Kidney epithelial cell (primary cell): ENCODE measurements at regions not wholly inside any gene's neighbourhood (a gene's known extent, or its start where the extent isn't known, plus 50 kb on each side); places are given as distances from the start of the nearest gene placed in this dataset.

ENCODE experiments used
- DNase-seq: peaks from one replicate; pipeline ENCODE4 v3.0.0-alpha.2; 2010; ENCODE audit warnings: low read depth
- H3K27me3 ChIP-seq: 2 replicates; pipeline ENCODE4 v1.6.0; 2011; ENCODE audit warnings: low read length; ENCODE audit not compliant: control insufficient read depth, insufficient read depth
- H3K36me3 ChIP-seq: 2 replicates; pipeline ENCODE4 v1.5.1; 2011; ENCODE audit warnings: low read length; ENCODE audit not compliant: control insufficient read depth, insufficient read depth
- H3K4me3 ChIP-seq: 2 replicates; pipeline ENCODE4 v1.5.1; 2011; ENCODE audit warnings: low read depth, mild to moderate bottlenecking, control low read depth, low read length
- TF ChIP-seq, protein P1 (sequence below): IDR thresholded peaks from 2 replicates; pipeline ENCODE4 v1.5.1; 2011; ENCODE audit warnings: mild to moderate bottlenecking, moderate library complexity, low read length, control low read depth, inconsistent platforms; ENCODE audit not compliant: insufficient read depth, poor library complexity, severe bottlenecking

DNA sequence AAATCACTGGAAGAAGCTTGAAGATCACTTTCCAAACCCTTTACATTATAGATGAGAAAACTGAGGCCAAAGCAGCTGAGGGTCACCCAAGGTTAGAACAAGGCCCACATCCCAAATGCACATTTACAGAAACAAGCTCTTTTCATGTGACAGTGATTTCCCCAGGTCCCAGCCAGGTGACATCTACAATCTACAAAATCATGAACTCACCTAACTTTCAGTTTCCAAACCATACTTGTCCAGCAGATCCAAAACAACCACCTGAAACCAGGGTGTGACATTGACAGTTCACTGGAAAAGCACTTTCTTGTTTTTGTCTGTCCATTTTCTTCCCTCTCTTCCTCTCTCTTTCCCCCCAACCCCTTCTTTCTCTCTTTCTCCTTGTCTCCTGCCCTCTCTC, 132.2 kb upstream of the PRICKLE2 start:
- no peaks in the 10 kb centered on the region for H3K27me3 ChIP-seq
- no peak for DNase-seq
- no peak overlapping the region for H3K4me3 ChIP-seq
- TF ChIP-seq, protein P1, sequence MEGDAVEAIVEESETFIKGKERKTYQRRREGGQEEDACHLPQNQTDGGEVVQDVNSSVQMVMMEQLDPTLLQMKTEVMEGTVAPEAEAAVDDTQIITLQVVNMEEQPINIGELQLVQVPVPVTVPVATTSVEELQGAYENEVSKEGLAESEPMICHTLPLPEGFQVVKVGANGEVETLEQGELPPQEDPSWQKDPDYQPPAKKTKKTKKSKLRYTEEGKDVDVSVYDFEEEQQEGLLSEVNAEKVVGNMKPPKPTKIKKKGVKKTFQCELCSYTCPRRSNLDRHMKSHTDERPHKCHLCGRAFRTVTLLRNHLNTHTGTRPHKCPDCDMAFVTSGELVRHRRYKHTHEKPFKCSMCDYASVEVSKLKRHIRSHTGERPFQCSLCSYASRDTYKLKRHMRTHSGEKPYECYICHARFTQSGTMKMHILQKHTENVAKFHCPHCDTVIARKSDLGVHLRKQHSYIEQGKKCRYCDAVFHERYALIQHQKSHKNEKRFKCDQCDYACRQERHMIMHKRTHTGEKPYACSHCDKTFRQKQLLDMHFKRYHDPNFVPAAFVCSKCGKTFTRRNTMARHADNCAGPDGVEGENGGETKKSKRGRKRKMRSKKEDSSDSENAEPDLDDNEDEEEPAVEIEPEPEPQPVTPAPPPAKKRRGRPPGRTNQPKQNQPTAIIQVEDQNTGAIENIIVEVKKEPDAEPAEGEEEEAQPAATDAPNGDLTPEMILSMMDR, result no peak
- no peaks in the 10 kb centered on the region for H3K36me3 ChIP-seq

DNA sequence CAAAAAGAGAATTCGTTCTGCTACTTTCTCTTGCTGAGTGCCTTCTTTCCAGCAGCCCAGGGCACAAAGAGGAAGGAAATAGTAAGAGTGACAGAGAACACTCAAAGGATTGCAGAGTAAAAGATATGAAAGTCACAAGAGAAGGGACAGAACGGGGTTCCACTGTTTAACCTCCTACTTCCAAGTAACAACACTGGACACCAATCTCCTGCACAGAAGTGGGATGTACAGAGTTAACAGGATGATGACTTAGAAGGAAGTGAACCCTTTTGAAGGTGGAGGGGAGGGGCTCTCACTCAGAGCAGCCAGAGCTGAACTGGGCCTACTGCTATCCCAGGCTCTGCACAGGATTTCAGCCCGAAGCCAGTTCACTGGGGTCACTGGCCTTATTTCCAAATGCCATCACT, 130.1 kb upstream of the PRICKLE2 start:
- H3K36me3 ChIP-seq, result no peaks in the 10 kb centered on the region
- no peak for DNase-seq
- TF ChIP-seq, protein P1, result no peak
- H3K27me3 ChIP-seq, result no peaks in the 10 kb centered on the region
- no peak overlapping the region for H3K4me3 ChIP-seq

DNA sequence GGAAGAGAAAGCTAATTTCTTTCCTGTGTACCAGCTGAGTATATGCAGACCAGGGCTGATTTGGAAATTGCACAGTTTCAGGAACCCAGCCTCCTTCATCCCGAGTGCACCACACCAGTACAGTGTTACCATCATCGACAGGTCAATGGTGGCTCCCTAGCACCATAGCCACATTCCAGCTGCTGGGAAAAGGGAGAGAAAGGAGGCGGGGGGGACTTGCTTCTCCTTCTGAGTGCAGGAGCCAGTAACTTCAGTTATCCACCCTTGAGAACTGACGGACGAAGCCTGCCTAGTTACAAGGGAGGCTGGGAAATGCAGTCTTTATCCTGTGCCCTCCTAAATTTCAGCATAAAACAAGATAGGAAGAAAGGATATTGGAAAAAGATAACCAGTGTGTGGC, 129.7 kb upstream of the PRICKLE2 start:
- Histone ChIP-seq H3K4me3 (no peak overlapping the region), H3K27me3 (no peaks in the 10 kb centered on the region), H3K36me3 (no peaks in the 10 kb centered on the region)
- DNase-seq, result no peak
- TF ChIP-seq, protein P1, result no peak

DNA sequence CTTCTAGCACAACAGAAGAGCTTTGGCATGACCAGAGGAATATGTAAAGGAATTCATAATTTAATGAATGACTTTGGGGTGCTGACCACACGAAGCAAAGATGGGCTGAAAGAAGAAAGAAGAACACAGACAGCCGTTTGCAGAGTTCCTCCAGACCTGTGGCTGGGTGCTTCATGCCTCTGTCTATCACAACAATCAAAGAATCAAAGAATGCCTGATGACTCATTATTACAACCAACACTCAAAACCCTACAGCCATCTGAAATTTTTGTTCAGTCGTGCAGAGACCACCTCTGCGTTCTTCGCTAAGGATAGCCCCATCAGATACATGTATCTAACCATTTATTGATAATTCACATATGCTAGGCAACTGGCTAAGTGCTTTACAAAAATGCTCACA, 129.0 kb upstream of the PRICKLE2 start:
- DNase-seq, result no peak
- no peaks in the 10 kb centered on the region for H3K27me3 ChIP-seq
- TF ChIP-seq, protein P1, result no peak
- H3K4me3 ChIP-seq, result no peak overlapping the region
- no peaks in the 10 kb centered on the region for H3K36me3 ChIP-seq

DNA sequence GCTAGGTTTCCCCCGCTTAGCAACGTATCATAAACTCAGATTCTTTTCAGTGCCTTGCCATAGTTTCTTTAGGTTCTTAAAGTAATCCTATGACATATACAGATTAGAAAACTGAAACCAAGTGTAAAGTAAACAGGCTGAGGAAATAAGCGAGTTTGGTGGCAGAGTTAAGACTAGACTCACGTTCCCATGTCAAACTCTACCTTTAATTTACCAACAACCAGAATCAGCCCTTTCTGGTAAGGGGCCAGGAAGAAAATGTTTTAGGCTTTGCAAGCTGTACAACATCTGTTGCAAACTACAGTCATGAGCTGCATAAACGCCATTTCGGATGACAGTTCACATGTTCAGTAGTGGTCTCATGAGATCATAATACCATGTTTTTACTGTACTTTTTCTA, 128.0 kb upstream of the PRICKLE2 start:
- TF ChIP-seq, protein P1, result no peak
- Histone ChIP-seq H3K4me3 (no peak overlapping the region), H3K27me3 (no peaks in the 10 kb centered on the region), H3K36me3 (no peaks in the 10 kb centered on the region)
- no peak for DNase-seq

DNA sequence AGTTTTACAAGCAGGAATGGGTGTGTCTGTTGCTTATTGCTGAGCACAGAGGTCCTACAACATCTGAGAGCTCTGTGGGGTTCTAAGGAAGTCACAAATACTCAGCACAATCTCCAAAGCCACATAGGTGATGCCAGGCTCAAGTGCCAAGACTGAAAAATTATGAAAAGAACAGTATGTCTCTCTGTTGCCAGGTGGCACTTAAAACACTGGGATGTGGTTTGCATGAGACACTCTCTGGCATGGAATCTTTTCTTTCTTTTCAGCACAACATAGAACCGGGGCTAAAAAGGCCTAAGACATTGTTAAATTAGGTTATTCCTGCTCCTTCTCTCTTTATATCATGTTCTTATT, 127.3 kb upstream of the PRICKLE2 start:
- H3K4me3 ChIP-seq, result no peak overlapping the region
- DNase-seq, result no peak
- TF ChIP-seq, protein P1, result no peak

More for the DNA sequence above, 127.3 kb upstream of the PRICKLE2 start:
- H3K36me3 ChIP-seq, result no peaks in the 10 kb centered on the region
- no peaks in the 10 kb centered on the region for H3K27me3 ChIP-seq
